GM04503 (cell line): ENCODE measurements at regions not wholly inside any gene's neighbourhood (a gene's known extent, or its start where the extent isn't known, plus 50 kb on each side); places are given as distances from the start of the nearest gene placed in this dataset.

ENCODE experiments used
- DNase-seq: peaks from one replicate; pipeline ENCODE4 v3.0.0-alpha.2; 2012; ENCODE audit warnings: low read depth

DNA sequence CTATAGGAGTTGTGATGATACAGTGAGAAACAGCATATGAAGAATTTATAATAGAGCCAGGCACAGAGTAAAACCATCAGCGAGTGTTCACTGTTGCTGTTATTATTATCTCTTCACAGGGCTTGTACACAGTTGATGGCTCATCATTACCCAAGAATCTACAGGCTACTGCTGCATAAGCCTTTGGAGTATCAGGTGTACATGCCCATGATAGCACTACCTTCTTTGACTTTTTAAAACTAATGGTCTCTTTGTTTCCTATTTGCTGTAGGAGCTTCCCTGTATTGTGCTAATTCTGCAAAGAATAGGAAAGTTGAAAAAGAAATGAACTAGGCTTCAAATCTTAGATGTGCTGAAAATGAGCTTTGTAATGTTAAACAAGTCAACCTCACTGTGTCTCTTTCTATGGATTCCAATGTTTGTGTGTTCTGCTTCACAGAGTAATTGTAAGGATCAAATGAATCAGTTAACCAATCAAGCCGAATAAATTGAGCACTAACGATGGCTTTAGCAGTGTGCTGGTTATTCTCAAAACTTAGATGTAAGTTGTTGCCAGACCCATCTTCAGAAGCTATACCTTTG lies 138.8 kb downstream of the TUSC7 start:
- no peak for DNase-seq

DNA sequence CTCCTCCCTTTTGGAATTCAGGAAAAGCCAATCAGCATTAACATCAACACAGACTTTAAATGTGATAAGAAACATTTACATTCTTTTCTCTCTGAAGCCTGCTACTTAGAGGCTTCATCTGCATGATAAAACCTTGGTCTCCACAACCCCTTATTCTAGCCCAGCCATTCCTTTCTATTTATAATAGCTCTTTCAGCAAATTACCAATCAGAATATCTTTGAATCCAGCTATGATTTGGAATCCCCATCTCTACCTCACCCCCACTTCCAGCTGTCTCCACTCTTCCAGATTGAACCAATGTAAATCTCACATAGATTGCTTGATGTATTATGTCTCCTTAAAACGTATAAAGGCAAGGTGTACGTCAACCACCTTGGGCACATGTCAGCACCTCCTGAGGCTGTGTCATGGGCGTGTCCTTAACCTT lies 139.7 kb downstream of the TUSC7 start:
- no peak for DNase-seq

DNA sequence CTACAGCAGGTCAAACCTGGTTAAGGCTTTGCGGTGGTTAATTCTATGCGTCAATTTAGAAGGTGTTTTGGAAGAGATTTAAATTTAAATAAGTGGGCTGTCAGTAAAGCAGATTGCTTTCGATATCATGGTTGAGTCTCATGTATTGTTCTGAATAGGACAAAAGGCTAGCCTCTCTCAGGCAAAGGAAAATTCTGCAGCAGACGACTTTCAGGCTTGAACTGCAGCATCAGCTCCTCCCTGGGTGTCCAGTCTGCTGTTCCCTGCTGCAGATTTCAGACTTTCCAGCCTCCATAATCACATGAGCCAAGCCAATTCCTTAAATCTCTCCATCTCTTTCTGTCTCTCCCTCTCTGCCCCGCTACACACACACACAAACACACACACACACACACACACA lies 143.2 kb downstream of the TUSC7 start:
- DNase-seq, result no peak

DNA sequence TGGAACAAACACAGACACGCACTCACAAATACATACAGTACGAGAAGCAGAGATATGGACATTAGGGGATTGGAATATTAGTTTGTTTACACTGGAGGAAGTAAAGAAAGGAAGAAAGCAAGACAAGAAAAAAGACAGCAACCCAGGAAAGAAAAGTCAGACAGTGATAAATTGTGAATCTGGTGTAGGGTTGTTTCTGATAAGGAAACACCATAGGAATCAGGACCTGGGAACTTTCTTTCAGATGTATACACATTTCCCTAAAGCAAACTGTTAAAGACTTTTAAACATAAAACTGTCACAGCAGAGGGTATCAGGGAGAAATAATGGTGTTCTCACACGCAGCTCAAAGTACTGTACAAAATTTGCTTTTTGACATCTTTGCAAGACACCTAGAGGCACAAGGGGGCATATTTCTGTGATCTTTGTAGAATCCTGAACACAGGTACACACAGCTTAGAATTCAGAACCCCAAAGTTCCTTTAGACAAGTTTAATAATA lies 153.7 kb downstream of the TUSC7 start:
- DNase-seq, result no peak

DNA sequence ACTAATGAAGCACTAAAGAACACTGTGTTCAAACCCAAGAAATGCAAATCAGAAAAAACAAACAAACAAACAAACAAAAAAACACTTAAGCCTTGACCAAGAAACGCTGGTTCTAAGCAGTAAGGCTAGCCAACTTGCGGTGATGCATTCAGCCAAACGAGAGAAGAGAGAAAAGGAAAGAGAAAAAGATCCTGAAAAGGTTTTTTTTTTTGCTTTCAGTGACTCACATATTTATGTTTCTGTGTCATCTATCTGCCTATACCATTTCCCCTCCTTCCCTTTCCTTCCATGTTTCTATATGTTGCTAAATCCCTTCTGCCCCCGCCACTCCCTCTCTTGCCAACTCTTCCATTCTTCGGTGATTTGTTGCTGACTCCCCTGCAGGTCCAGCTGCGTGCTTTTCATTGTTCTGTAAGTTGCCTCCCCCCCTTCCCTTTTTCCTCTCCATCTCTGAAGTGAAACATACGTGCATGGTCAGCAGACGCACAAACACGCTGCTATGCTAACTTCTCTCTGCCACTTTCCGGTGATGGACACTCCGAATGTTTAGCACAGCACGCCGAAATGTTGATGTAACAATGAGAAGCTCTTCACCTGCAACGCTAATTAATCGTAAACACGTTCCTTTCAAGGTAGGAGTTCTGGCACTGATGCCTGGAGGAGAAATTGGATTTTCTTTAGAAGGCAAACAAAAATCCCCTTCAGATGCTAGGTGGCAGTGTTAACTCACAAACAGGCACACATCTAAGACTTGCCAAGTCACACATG lies 154.4 kb downstream of the TUSC7 start:
- DNase-seq, result peak; percentile 4

DNA sequence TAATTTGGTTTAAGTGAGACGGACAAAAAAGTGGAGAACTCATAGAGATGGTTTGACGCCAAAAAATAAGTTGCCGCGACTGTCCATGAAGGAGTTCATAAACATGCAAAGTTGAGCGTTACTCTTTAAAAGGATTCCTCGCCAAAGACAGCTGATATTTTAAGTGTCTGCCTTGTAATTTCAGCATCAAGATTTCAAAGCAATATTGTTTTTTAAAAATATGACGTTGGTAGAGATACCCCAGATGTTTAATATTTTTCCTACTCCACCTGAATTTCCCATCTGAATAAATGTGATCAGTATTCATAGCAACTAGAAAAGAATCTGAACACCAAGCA lies 155.0 kb downstream of the TUSC7 start:
- DNase-seq, result no peak

DNA sequence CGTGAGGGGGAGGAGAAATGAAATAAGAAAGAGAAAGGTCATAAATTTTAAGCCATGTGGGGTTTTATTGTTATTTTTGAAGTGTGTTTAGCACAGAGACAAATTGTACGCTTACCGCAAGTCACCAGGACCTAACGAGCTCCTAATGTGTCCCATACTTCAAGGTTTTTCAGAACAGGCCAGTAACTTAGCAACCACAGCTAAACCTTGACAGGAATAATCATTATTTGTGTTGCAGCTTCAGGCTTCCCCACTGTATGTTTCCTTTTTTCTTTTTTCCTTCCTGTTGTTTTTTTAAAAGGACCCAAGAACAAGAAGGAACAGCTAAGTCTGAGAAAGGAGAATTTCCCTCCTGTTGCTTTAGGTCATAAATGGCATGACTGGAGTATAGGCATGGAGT lies 160.8 kb downstream of the TUSC7 start:
- DNase-seq, result no peak

DNA sequence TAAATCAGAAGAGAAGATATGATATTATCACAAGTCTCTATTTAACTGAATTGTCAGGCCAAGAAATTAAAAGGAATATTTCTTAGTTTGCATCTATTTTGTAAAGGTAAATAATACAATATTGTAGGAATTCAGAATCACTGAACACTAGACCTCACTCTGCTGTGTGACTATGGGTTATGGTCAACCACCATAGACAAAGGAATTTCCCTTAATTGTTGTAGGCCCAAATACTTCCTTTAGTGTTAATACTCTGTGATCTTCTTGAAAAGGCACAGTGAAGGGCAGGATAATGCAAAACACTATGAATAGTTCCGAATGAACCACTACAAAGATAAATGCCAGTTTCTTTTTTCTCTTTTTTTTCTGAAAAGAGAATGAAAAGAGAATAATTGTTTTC lies 162.3 kb downstream of the TUSC7 start:
- no peak for DNase-seq

DNA sequence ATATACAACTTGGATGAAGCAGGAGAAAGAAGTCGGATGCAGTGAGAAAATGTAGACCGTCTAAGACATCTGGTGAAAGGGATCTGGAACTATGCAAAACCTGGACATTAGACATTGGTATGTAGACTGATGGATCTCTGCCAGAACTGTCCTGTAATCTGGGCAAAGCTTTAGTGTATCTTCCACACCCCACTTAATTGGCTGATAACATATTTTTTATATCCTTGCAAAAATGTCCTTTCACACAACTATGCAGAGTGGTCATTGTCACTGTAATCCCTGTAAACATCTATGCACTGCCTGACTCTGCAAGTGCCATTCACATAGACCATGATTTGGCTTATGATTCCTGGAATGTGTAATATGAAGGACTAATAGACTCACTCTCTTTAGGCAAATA lies 163.1 kb downstream of the TUSC7 start:
- DNase-seq, result no peak

DNA sequence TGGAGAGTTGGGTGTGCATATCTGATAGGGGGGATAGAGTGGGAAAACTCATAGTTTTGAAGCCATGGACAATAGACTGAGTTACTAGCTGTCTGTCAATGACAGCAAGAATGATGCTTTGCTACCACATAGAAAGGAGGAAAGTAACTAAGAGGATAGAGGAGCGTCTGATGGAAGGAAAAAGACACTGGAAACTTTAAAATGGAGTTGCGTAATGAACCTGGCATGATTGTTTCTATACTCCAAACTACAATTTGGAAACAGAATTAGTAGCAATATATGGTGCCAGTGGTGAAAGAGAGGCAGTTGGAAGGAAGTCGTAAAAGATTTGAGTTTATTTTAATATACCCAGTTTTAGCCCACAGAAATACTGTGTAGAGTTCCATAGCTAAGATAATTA lies 163.6 kb downstream of the TUSC7 start:
- DNase-seq, result no peak

DNA sequence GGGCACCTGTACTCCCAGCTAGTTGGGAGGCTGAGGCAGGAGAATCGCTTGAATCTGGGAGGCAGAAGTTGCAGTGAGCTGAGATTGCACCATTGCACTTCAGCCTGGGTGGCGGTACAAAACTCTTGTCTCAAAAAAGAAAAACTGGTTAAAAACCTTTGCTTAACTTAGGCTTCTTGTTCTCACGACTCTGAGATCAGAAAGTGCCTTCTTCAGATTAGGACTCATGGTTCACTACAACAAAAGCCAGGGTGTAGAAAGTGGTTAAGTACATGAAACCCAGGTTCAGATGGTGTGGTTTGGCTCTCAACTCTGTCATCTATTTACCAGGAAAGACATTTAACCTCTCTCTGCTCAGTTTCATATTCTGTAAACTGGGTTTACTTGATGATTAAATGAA lies 168.4 kb downstream of the TUSC7 start:
- DNase-seq, result no peak

DNA sequence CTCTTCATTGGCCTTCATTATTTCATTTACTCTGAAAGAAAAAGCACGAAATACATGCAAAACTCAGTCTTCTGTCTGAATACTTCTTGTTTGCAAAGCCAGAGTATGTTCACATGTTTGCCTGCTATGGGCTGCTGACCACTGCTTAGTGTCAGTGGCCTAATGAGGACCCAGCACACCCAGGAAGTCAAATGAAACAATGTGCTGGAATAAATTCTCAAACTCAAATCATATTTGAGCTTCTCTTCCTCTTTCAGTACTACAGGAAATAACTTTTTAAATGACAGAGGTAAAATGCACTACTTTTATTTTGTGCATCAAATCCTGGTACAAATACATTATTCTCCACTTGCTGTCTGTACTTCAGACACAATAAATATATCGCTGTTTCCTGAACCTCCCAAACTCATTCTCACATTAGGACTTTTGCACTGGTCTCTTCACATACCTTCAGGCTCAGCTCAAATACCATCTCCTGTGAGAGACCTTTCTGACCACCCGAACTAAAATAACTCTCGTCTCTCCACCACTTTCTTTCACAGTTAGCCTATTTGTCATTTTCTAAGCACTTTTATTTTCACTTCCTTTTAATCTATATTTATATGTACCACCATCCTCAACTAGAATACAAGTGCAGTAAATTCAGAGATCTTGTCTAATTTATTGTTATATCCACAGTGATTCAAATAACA lies 176.8 kb downstream of the TUSC7 start:
- DNase-seq, result no peak

DNA sequence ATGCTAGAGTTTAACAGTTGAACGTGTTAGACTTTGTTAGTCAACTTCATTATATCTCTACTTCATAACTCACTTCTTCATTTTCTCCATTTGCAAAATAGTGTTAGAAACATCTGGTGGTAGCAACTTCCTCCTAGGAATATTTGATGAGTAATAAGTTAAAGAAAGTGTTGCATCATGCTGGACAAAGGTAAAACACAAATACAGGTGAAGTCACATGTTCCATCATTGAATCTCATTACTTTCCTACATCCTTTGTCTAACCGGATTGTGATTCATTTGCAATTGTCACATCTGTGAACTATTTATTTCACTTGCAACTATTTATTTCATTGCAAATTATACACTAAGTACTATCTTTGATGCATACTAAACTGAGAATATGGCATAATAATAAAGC lies 186.5 kb downstream of the TUSC7 start:
- DNase-seq, result no peak

DNA sequence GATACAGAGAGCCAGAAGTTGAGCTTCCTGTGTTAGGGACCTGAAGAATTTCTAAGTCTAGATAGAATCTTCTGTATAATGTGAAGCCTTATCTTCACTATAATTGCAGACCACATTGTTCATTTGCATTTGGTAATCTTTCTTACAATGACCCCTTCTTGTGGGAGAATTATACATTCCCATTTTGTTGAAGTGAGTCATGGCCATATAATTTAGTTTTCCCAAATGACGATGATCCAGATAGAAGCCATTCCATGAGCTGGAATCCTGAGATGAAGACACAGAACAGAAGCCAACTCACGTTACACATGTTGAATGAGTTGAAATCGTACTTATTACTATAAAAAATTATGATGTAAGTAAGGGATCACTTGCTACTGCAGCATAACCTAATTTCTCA lies 187.8 kb downstream of the TUSC7 start:
- no peak for DNase-seq

DNA sequence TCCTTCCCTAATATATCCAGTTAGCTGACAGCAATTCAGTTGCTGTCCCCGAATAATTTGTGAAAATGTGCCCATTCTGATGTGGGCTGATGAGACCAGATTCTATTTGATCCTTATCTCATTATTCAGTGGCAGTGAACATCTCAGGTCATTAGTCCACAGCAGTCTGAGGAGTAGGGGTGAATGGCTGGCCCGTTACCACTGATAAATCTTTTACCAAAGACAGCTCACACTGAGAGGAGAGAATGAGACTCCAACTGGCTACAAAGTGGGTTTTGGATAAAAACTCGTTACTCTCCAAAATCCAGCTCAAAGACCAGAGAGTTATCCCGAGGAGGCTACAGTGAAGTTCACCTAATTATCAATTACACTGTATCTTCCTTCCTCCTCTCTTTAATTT lies 189.7 kb downstream of the TUSC7 start:
- no peak for DNase-seq

DNA sequence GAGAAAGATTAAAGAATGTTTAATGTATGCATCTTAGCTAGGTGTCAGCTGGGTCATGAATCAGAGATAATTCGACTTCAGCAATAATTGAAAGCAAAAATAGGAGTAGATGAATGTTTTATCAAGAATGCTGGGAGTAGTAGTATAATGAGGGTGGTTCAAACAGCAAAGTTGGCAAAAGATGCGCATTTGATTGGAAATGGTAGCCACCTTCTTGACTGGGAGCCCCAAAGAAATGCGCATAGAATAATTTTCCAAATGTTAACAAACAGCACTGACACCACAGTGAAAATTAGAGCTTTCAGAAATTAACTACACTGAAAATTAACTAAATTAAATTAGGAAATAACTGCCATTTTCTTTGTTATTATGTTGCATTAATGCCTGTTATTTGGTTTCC lies 195.8 kb downstream of the TUSC7 start:
- DNase-seq, result no peak

DNA sequence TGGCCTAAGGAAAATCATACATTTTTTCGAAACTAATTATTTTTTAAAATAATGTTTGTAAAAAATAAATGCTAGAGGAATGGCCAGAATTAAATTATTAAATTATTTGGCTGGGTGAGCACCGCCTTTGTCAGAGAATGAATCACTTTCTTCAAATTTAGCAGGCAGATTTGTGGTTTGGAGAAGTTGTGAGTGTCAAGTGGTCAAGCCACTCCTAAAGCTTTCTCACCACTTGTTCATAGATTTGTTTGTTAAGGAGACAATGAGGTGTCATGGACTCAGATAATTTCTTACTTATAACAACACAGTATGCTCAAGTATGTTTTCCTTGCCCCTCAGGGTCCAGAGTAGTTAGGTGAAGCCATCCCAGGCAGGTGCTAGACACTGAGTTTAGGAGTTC lies 196.2 kb downstream of the TUSC7 start:
- no peak for DNase-seq

DNA sequence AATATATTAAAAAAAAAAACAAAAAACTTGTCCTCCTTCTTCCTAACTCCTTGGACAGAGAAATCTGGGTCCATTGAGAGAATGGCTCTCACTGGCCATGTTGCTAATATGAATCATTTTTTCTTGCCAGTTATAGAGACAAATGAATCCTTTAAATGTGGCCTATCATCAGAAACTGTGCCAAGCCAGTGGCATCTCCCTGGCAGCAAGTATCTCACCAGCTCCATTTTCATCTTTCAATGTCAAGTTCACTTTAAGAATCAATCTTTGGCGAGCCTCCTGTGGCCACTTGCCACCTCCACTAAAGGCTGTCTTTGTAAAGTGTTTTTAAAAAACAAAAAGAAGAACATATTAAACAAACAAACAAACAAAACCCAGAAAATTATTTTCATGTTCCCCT lies 202.5 kb downstream of the TUSC7 start:
- DNase-seq, result no peak

DNA sequence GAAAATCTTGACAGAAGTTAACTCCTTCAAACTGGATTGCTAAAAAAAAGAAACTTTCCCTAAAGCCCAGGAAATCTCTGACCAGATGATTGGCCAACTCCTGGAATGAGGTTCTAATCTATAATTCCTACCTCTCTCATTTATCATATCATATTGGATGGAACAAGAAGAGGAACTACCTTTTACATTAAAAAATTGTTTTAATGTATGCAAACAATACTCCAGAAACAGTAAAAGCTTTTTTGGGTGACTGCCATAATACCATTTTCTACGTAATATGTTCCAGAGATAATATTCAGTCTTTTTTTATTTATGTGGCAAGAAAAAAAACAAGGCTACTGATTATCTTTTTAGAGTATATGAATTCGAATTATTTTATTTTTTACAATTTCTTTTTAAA lies 204.4 kb downstream of the TUSC7 start:
- no peak for DNase-seq

DNA sequence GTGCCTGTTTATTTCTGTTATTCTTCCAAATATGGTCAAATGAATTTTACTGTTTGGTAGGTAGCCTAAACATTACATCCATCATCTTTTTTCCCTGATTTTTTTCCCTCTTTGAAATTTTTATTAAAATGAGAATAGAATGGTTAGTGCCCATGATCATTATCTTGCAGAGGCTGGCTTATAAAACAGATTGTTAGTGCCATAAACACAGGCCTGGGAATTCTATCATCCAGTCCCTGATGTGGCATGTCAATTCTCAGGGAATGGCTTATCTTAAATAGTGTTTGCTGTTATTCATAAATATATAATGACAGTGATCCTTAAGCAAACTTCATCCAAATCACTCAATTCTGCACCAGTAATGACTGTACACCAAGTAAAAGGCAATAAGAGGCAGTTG lies 207.3 kb downstream of the TUSC7 start:
- DNase-seq, result no peak

DNA sequence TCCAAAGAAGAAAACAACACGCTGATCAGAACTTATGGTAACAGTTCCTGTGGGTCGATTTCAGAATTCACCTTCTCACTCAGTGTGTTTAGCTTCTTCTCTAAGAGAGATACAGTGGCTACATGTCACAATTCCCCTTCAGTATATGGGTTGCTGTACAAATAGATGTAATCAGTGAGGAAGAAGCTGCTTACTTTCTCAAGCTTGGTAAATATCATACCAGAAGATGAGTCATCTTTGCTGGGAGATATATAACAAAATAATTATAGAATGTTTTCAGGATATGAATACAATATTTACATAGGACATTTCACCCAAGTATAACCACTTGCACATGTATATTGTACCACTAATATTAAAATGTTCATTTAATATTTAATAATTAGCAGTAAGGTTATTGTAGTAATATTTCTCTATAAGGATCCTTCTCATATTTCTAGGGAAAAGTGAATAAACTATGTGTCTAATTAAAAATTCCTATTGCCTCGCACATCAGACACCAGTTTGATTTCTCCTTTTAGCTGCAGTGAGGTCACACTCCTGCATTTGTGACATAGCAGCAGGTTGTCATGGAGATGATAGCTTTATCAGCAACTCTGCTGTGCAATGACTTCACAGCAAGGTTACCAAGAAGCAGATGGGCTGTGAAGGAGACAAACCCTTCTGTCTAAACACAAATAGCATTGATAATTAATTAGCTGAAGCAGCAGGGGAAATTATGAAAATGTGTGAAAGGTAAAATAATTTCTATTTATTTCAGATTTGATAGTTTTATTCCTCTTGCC lies 211.4 kb downstream of the TUSC7 start:
- DNase-seq, result no peak

DNA sequence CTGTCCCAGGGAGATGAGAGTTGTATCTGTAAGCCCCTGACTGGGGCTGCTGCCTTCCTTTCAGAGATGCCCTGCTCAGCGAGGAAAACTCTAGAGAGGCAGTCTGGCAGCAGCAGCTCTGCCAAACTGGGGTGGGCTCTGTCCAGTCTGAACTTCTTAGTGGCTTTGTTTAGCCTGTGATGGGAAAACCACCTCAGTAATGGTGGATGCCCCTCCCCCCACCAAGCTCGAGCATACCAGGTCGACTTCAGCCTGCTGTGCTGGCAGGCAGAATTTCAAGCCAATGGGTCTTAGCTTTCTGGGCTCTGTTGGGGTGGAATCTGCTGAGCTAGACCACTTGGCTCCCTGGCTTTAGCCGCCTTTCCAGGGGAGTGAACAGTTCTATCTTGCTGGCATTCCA lies 218.3 kb downstream of the TUSC7 start:
- no peak for DNase-seq
